RKO (cell line): ENCODE measurements at regions not wholly inside any gene's neighbourhood (a gene's known extent, or its start where the extent isn't known, plus 50 kb on each side); places are given as distances from the start of the nearest gene placed in this dataset.
"Not testable (repeated sequence)": the region's sequence is repeated elsewhere in the genome, so short reads cannot be mapped to it uniquely, and the experiment has no call there.

Source experiments
- DNase-seq: peaks from one replicate; pipeline ENCODE4 v3.0.0-alpha.2; 2016; ENCODE audit warnings: low spot score

GRCh38 chr2:83055376-83056010 lies 1403.6 kb downstream of the SUCLG1 start:
- no peak for DNase-seq

DNA sequence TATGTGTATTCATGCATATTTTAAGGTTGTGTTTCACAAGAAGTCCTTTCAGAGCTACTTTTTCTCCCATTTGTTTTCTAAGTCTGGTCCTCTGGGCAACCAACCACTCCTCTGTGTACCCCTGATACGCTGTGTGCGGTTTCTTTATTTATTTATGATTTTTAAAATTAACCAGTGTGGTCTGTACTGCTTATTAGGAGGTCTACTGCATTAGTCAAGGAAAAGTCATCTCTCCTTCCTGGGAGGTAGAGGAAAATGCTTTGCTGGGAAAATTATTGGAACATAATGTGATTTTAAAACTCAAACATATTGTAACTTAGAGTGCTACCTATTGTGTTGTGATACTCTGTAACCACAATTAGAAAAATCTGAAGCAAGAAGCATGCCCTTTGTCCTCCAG lies 1404.3 kb downstream of the SUCLG1 start:
- no peak for DNase-seq

- DNase-seq = no peak
Observed at GRCh38 chr2:83051538-83052170, 1407.4 kb downstream of the SUCLG1 start.

DNA sequence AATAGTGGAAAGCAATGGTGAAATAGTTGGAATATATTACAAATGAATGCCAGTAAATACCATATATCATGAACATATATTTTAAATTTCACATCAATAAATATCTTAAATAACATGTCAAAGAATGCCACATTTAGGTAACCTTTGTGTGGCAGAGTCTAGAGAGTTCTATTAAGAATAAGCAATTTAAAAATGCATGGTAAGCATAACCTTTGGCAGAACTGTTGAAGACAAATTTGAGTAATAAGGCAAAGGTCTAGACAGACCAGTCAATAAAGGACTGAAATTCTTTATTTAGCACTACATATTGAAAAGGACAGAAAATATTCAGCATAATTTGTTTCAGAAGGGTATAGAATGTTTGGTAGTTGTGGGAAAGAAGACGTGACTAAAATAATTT lies 1417.0 kb downstream of the SUCLG1 start:
- no peak for DNase-seq

- no peak for DNase-seq
Observed at GRCh38 chr2:83022631-83023210, 1436.4 kb downstream of the SUCLG1 start.

DNA sequence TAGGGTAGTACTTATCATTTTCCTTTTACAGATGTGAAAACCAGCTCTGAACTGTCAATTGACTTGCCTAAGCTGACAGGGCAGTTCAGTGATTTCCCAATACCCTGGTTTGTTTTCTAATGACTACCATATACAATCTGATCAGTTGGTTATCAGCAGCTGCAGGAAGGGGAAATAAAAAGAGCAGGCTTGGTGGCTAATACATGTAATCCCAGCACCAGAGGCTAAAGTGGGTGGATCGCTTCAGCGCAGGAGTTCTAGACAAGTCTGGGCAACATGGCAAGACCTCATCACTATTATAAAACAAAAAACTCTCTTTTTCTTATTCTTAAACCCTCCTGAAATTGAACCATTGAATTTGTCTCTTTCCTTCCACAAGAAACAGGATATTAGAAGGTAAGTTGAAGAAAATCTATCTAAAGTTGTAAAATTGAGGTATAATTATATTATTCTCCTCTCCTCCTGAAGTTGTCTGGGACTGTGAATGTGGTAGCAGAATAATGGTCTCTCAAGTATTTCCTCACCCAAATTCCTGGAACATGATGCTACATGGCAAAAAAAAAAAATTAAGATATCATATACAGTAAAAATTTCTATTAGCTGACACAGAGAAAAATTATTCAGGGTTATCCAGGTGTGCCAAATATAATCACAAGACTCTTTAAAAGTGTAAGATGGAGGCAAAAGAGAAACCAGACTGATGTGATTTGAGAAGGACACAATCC lies 1441.6 kb downstream of the SUCLG1 start:
- no peak for DNase-seq

- DNase-seq = no peak
Observed at GRCh38 chr2:83016343-83017110, 1442.6 kb downstream of the SUCLG1 start.

DNA sequence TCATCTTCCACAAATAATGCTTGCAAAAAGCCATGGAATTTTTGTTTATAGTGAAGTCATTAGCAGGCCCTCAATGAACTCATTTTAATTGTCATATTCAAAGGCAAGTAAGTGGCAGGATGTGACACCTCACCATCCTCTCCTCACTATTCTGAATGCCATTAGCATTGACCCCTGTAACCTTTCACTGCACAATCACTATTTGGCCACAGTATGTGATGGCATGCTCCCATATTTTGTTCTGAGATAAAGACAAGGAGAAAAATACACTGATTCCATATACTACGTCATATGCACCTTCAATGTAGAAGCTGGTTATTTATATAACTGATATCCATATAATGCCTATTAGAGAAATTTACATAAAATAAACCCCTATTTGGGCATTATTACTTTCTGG lies 1443.2 kb downstream of the SUCLG1 start:
- DNase-seq = no peak

DNA sequence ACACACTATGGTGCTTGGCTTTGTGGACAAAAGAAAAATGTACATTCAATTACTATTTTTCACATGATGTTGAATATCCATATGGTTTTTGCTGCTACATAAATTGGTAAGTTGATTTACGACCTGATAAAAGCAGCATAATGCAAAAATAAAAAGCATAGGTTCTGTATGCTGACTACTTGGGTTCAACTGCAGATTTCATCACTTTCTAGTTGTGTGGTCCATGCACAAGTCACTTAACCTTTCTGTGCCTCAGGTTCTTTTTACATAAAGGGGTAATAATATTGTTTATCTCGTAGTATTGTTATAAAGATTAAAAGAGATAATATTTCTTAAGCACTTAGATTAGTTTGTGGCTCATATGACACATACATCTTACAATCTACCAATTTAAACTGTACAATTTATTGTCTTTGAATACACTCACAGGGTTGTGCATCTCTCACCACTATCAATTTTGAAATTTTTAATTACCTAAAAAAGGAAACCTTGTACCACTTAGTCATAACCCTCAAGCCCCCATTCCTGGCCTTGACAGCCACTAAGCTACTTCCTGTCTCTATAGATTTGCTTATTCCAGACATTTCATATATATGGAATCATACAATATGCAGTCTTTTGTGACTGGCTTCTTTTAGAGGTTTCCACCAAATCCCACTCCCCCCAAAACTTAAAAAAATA lies 1443.9 kb downstream of the SUCLG1 start:
- DNase-seq = no peak

DNA sequence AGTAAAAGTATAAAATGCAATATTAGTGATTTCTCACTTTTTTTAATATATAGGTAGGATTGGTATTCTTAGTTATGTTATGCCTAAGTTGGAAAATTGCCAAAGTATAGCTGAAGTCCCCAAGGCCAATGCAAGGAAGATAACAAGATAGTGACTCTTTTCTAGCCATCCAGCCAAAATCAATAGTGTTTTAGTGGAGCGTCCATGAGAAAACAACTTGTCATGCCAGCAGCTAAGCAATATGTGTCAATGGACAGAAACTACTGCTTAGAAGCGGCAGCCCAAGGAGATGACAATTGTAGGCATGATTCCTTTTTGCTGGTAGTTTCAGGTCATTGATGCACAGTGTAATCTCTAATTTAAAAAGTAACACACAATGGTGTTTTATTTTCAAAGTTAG lies 1444.6 kb downstream of the SUCLG1 start:
- no peak for DNase-seq

DNA sequence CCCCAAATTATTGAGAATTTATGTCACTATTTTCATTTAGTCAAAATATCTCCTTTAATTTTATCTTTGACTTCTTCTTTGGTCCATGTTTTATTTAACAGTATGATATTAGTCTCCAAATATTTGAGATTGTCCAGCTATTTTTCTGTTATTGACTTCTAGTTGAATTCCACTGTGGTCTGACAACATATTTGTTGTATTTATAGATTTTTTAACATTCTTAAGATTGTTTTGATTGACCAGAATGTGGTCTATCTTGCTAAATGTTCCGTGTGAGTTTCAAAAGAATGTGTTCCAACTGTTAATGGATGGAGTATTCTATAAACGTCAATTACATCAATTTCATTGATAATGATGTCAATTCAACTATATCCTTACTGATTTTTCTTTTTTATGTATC lies 1452.1 kb downstream of the SUCLG1 start:
- no peak for DNase-seq

GRCh38 chr2:83003555-83003954 lies 1455.5 kb downstream of the SUCLG1 start:
- DNase-seq = no peak

DNA sequence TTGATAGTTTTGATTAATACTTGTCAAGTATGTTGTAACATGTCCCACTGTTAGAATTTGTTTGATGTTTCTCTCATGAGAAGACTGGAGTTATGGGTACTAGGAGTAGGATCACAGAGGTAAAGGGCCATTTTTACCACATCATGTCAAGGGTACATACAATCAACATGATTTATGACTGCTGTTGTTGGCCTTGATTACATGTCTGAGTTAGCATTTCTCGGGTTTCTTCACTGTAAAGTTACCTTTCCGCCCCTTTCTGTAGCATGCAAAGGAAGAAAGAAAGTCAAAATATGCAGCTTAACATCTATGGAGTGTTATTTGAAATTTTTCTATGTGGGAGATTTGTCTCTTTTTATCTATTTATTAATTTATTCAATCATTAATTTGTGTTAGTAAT lies 1456.4 kb downstream of the SUCLG1 start:
- DNase-seq = no peak

- no peak for DNase-seq
Observed at GRCh38 chr2:82998781-82999180, 1460.3 kb downstream of the SUCLG1 start.

DNA sequence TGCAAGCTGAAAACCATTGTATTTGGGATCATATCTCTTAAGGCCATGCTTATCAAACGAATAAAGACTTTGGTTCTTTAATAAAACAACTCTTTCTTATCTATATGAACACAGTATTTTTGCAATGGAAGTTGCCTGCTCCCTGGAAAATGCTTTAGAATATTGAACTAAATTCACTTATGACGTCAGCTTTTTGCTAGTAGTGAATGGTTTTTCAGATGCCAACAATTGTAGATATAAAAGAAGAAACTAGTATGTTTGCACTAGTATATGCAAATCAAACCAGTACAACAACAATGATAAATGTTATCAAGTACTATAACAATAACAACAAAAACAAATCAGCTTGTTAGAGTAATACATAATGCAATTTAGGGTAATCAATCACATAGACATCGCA lies 1462.9 kb downstream of the SUCLG1 start:
- DNase-seq = no peak

DNA sequence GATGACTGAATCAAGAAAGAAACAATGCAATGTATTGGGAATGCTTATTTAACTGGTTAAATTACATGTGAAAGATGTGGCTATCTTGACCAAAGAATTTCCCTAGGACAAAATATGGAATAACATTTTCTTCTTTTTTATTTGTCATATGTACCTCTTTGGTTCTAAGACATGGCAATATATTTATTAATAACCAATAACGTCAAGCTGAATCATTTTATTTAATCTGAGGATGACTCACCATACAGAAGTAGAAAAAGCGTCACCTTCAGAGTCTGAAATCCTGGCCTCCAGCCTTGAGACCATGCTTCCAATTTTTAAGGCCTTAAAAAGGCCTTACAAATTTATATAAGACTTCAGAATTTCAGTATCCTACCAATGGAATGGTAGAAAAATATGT lies 1464.9 kb downstream of the SUCLG1 start:
- DNase-seq = no peak

GRCh38 chr2:82993609-82994008 lies 1465.5 kb downstream of the SUCLG1 start:
- no peak for DNase-seq

- DNase-seq = no peak
Observed at GRCh38 chr2:82992968-82993367, 1466.1 kb downstream of the SUCLG1 start.

DNA sequence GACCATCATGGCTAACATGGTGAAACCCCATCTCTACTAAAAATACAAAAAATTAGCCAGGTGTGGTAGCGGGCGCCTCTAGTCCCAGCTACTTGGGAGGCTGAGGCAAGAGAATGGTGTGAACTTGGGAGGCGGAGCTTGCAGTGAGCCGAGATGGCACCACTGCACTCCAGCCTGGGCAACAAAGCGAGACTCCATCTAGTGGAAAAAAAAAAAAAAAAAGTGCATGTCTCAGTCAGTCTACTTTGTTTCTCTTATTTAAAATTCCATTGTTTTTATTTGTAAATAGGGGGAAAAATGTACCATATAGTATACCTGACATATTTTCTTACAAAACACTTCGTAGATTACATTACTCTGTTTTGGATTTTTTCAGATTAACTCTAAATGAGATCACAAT lies 1471.4 kb downstream of the SUCLG1 start:
- not testable (repeated sequence) for DNase-seq

DNA sequence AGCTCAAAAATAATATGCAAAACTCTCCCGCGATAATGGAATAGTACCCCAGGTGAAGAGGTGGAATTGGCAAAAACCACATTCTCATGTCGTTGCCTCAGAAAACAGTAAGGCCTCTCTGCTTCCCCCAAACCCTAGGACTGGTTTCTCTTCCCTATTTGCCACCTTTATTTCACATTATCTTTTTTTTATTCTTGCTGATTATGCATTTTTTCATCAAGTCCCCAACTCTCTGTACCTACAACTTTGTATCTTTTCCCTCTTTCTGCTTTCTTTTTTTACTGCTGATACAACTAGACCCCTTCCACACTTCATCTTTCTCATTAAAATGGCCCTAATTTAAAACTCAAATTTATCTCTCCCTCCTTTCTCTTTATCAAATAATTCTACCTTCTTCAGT lies 1472.2 kb downstream of the SUCLG1 start:
- DNase-seq = no peak

DNA sequence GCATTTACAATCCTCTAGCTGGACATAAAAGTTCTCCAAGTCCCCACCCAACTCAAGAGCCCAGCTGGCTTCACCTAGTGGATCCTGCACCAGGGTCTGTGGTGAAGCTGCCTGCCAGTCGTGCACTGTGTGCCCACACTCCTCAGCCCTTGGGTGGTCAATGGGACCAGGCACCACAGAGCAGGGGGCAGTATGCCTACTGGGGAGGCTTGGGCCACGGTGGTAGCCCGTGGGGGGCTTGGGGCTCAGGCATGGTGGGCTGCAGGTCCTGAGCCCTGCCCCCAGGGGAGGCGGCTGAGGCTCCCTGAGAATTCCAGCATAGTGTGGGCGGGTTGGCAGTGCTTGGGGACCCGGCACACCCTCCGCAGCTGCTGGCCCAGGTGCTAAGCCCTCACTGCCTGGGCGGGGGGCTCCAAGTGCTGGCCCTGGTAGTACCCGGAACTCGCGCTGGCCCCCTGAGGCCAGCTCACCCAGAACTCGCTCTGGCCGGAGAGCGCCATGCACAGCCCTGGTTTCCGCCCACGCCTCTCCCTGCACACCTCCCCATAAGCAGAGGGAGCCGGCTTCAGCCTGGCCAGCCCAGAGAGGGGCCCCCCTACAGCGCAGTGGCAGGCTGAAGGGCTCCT lies 1473.4 kb downstream of the SUCLG1 start:
- DNase-seq = no peak
